T47D (cell line): ENCODE measurements at regions not wholly inside any gene's neighbourhood (a gene's known extent, or its start where the extent isn't known, plus 50 kb on each side); places are given as distances from the start of the nearest gene placed in this dataset.
A peak's percentile ranks its signal among the peaks of the same experiment; 100 is the strongest.

ENCODE experiments used
- DNase-seq, 2 experiments: peaks; one replicate each; pipeline versions ENCODE4 v3.0.0 to v3.0.0-alpha.2; 2011 to 2012; ENCODE audit warnings: low read depth in 1 of 2, low spot score in 1 of 2
- JUND ChIP-seq: IDR thresholded peaks from 2 replicates; pipeline ENCODE4 v1.6.1; 2012; ENCODE audit warnings: low read depth
- in situ Hi-C: cut with HindIII; loops from 2 replicates; pipeline ENCODE4 v1.10.0; 2016; ENCODE audit warnings: low sequenced_read_pairs, low pct_unique_long_range_greater_than_20kb

DNA sequence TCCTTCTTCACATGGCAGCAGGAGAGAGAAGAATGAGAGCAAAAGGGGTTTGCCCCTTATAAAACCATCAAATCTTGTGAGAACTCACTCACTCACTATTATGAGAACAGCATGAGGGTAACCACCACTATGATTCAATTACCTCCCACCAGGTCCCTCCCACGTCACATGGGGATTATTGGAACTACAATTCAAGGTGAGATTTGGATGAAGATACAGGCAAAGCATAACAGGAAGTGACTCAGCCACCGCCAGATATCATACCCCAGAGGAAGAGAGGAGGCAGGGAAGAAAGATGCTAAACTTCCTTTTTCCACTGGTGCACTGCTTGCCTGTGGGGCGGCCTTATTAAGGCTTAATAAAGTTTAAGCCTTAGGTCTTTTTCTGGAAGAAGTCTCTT is 766.1 kb downstream of the KCTD8 start:
- no peak for DNase-seq
- TF ChIP-seq JUND: no peak
- in situ Hi-C loops: no loop called here

GRCh38 chr4:43690116-43690515 is 758.5 kb downstream of the KCTD8 start:
- DNase-seq: no peak
- no peak for TF ChIP-seq JUND
- in situ Hi-C loops: no loop called here

- no peak for DNase-seq
- TF ChIP-seq JUND: no peak
- in situ Hi-C loops: no loop called here
These were observed 754.7 kb downstream of the KCTD8 start for GRCh38 chr4:43693876-43694275.

DNA sequence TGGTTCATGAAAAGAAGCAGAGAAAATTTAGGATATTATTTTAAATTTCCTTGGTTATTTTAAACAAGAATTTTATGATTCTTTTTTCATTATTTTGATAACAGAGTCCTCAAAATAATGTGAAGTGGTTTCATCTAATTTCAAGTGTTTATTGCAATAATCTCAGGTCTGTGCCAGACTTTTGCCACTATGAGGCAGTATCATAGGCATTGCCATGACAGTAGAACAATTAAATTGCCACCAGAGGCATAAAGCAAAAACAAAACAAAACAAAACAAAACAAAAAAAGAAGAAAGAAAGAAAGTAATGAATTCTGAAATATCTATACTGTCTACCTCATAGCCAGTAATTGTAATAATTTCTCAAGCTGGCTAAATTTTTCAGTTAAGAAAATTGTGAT is 739.2 kb downstream of the KCTD8 start:
- in situ Hi-C loops: no loop called here
- no peak for DNase-seq
- TF ChIP-seq JUND: no peak

GRCh38 chr4:43716721-43717395 is 731.8 kb downstream of the KCTD8 start:
- no peak for DNase-seq
- in situ Hi-C loops: no loop called here
- TF ChIP-seq JUND: no peak

DNA sequence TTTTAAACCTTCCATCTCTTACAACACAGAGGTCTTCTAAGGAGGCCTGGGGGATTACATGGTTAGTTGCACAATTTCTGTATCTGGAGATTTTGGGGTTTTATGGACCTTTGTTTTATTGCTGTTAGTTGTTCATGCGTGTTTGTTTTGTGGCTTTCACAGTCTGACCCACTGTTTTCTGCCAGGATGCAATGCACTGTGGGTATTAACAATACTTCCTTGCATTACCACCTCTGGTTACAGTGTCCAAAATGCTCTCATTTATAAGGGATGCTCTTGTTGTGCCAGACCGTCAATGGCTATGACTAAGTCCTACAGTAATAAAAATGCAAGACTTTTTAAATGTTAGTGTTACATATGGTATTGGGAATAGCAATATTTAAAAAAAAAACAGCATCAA is 730.2 kb downstream of the KCTD8 start:
- no peak for TF ChIP-seq JUND
- no peak for DNase-seq
- in situ Hi-C loops: no loop called here

DNA sequence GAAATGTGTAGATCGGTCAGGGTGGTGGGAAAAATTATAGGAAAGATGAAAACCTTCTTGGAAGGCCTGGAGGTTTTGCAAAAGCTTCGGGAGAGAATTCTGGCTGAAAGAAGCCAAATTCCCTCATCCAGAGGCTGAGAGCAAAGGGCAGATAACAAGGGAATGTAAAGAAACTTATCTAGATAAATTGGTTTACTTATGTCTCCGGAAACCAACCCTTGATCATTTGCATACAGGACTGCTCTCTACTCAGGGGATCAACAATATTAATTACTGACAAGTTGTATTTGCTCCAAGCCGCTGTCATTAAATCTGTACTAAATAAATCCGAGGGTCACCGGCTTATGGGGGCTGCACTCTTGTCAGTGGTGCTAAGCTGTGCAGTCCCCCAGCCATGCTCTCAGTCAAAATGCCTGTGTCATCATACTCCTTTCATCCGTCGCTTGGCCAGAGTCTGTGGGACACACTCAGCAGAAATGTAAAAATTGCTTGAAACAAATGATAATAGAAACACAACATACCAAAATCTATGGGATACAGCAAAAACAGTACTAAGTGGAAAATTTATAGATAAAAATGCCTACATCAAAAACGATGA is 715.7 kb downstream of the KCTD8 start:
- DNase-seq: no peak
- in situ Hi-C loops: no loop called here
- no peak for TF ChIP-seq JUND

DNA sequence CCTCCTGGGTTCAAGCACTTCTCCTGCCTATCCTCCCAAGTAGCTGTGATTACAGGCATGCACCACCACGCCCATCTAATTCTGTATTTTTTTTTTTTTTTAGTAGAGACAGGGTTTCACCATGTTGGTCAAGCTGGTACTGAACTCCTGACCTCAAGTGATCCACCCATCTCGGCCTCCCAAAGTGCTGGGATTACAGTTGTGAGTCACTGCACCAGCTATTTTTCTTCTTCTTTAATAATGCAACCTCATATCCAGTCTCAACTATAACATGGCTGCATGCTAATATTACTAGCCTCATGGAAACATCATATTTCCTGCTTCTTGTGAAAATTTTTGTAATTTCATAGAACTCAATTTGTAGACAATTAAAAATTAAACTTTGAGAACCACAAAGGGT is 706.5 kb downstream of the KCTD8 start:
- in situ Hi-C loops: no loop called here
- no peak for TF ChIP-seq JUND
- no peak for DNase-seq

GRCh38 chr4:43754566-43754965 is 694.0 kb downstream of the KCTD8 start:
- TF ChIP-seq JUND: no peak
- in situ Hi-C loops: no loop called here
- no peak for DNase-seq

- peak in 1 of 2 experiments; percentile 21 for DNase-seq
- TF ChIP-seq JUND: no peak
- in situ Hi-C loops: no loop called here
These were observed 691.5 kb downstream of the KCTD8 start for GRCh38 chr4:43757147-43757546.

DNA sequence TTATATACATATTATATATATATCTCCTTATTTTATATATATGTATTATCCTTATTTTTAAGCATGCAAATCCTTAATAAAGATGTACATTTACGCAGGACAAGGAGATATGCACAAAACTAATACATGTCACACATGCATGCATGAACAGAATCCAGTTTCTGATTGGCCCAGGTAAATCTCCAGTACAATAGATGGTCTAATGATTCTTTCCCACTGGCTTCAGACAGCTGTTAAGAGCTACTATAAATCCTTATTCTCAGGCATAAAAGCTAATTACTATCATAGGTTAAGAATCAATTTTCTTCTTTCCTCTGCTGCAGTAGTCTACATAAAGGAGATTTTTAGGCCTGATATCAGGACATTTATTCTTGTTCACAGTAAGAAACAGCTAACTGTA is 689.8 kb downstream of the KCTD8 start:
- in situ Hi-C loops: no loop called here
- no peak for DNase-seq
- no peak for TF ChIP-seq JUND

- TF ChIP-seq JUND: no peak
- in situ Hi-C loops: no loop called here
- DNase-seq: peak in 1 of 2 experiments; percentile 3
These were observed 685.5 kb downstream of the KCTD8 start for GRCh38 chr4:43763029-43763610.

GRCh38 chr4:43765514-43765913 is 683.1 kb downstream of the KCTD8 start:
- in situ Hi-C loops: no loop called here
- DNase-seq: no peak
- no peak for TF ChIP-seq JUND
